Activated B cell treated with CpG ODN at 0.5 μM for 24 hours (primary cell): ENCODE measurements at regions not wholly inside any gene's neighbourhood (a gene's known extent, or its start where the extent isn't known, plus 50 kb on each side); places are given as distances from the start of the nearest gene placed in this dataset.

Experiments used
- ATAC-seq: fragments of 200-7000 bp; cut with Tn5 transposase; one replicate; pipeline ENCODE4 v1.10.0; 2021; ENCODE audit warnings: low read depth, mild to moderate bottlenecking, moderate library complexity
- CTCF ChIA-PET: fragments of 350-600 bp; sonication (Branson Sonifier 250); formaldehyde crosslinking; loops from one replicate; lab custom pipeline; 2021; ENCODE audit warnings: antibody characterized with exemption; lab: Charles Lee
- POLR2A ChIA-PET: fragments of 350-600 bp; sonication (Branson Sonifier 250); formaldehyde crosslinking; loops from one replicate; lab custom pipeline; 2021; ENCODE audit warnings: antibody characterized with exemption; lab: Charles Lee
- DNase-seq: peaks from one replicate; pipeline ENCODE4 v3.0.0; 2022
- H3K27ac Mint-ChIP-seq: one replicate; pipeline ENCODE4 v1.8.0; 2020; ENCODE audit warnings: mixed read lengths
- H3K27me3 Mint-ChIP-seq: one replicate; pipeline ENCODE4 v1.8.0; 2021; ENCODE audit warnings: mixed read lengths
- H3K36me3 Mint-ChIP-seq: one replicate; pipeline ENCODE4 v1.8.0; 2021; ENCODE audit warnings: low read depth, mixed read lengths
- H3K4me1 Mint-ChIP-seq: one replicate; pipeline ENCODE4 v1.8.0; 2021; ENCODE audit warnings: mixed read lengths
- H3K4me3 Mint-ChIP-seq: one replicate; pipeline ENCODE4 v1.8.0; 2020; ENCODE audit warnings: mild to moderate bottlenecking, mixed read lengths
- H3K9me3 Mint-ChIP-seq: one replicate; pipeline ENCODE4 v1.8.0; 2020; ENCODE audit warnings: mixed read lengths
- intact Hi-C: fragments of 100-400 bp; cut with micrococcal nuclease; formaldehyde crosslinking; loops from one replicate; pipeline ENCODE4 v1.15.1; 2024
- TF ChIP-seq, protein P1 (sequence below): fragments of 200-600 bp; IDR thresholded peaks from one replicate; pipeline ENCODE4 v1.8.0; 2022; ENCODE audit warnings: antibody characterized with exemption, mild to moderate bottlenecking

DNA sequence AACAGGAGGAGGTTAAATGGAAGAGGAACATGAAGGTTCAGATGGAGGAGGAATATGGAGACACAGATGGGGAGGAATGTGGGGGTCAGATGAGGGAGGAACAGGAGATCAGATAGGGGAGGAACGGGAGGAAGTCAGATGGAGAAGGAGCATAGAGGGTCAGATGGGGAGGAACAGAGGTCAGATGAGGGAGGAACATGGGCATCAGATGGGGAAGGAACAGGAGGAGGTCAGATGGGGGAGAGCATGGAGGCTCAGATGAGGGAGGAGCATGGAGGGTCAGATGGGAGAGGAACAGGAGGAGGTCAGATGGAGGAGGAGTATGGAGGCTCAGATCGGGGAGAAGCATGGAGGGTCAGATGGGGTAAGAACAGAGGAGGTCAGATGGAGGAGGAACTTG is 290.6 kb downstream of the BMP7 start:
- intact Hi-C loops, result no loop called here
- ATAC-seq (no peak), DNase-seq (no peak)
- H3K9me3 Mint-ChIP-seq, result no peaks in the 10 kb centered on the region
- H3K36me3 Mint-ChIP-seq, result no peaks in the 10 kb centered on the region
- CTCF ChIA-PET, result no interaction called here
- TF ChIP-seq, protein P1, sequence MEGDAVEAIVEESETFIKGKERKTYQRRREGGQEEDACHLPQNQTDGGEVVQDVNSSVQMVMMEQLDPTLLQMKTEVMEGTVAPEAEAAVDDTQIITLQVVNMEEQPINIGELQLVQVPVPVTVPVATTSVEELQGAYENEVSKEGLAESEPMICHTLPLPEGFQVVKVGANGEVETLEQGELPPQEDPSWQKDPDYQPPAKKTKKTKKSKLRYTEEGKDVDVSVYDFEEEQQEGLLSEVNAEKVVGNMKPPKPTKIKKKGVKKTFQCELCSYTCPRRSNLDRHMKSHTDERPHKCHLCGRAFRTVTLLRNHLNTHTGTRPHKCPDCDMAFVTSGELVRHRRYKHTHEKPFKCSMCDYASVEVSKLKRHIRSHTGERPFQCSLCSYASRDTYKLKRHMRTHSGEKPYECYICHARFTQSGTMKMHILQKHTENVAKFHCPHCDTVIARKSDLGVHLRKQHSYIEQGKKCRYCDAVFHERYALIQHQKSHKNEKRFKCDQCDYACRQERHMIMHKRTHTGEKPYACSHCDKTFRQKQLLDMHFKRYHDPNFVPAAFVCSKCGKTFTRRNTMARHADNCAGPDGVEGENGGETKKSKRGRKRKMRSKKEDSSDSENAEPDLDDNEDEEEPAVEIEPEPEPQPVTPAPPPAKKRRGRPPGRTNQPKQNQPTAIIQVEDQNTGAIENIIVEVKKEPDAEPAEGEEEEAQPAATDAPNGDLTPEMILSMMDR, result no peak
- H3K4me3 Mint-ChIP-seq, result no peak overlapping the region
- POLR2A ChIA-PET, result no interaction called here
- H3K27me3 Mint-ChIP-seq, result peaks cover 47% of the 10 kb centered on the region
- H3K27ac Mint-ChIP-seq, result no peak overlapping the region
- H3K4me1 Mint-ChIP-seq, result no peaks in the 10 kb centered on the region

DNA sequence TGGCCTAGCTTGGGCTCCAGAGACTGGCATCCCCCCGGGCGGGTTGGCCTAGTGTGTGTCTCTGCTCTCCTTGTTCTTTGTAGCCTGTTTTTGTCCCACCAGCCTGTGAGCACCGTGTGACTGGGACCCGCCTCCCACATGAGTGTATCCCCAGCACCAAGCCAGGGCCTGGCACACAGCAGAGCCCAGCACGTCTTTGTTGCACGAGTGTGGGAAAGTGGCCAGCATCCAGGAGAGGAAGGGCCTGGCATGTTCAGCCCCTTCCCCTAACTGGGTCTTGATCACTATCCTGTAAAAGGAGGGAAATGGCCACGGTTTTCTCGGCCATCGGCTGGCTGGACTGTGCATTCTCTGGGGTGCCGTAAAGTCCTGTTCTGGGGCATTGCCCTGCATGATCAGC is 290.1 kb downstream of the BMP7 start:
- ChIA-PET POLR2A (no interaction called here), CTCF (no interaction called here)
- H3K9me3 Mint-ChIP-seq, result no peaks in the 10 kb centered on the region
- intact Hi-C loops, result no loop called here
- no peak overlapping the region for H3K27ac Mint-ChIP-seq
- no peak overlapping the region for H3K4me3 Mint-ChIP-seq
- H3K27me3 Mint-ChIP-seq, result peaks cover 47% of the 10 kb centered on the region
- TF ChIP-seq, protein P1, result no peak
- ATAC-seq (no peak), DNase-seq (no peak)
- no peaks in the 10 kb centered on the region for H3K4me1 Mint-ChIP-seq
- H3K36me3 Mint-ChIP-seq, result no peaks in the 10 kb centered on the region

DNA sequence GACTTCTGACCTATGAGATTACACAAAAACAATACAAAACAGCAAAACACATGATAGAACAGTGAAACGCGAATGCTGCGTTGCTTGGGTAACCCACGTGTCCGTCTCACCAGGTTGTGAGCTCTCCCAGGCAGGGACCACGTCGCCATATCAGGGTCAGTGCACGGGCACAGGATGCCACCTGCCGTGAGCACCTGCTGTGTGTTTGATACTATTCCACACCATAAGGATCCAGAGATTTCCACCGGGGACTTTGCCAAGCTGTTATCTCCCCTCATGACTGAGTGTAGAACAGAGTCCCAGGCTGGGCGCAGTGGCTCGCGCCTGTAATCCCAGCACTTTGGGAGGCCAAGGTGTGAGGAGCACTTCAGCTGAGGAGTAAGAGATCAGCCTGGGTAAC is 288.0 kb downstream of the BMP7 start:
- Mint-ChIP-seq H3K4me3 (no peak overlapping the region), H3K27ac (no peak overlapping the region), H3K9me3 (no peaks in the 10 kb centered on the region), H3K4me1 (no peaks in the 10 kb centered on the region), H3K27me3 (peaks cover 32% of the 10 kb centered on the region), H3K36me3 (no peaks in the 10 kb centered on the region)
- intact Hi-C loops, result no loop called here
- no peak for DNase-seq
- TF ChIP-seq, protein P1, result no peak
- no peak for ATAC-seq
- ChIA-PET POLR2A (no interaction called here), CTCF (no interaction called here)

DNA sequence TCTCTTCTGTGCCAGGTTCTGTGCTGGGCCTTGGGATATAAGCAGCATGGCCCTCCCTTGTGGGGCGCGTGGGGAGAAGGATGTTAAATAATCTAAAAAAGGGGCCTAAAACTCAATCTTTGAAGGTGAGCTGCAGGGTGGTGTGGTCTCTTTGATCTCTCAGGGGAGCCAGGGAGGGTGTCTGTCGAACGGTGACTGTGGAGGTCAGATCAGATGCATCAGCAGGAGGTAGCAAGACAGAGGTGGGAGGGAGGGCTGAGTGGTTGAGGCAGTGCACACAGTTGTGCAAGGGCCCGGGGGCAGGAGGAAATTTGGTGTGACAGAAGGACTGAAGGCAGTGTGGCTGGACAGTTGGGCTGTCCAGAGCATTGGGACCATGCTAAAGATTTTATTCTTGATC is 287.3 kb downstream of the BMP7 start:
- intact Hi-C loops, result no loop called here
- TF ChIP-seq, protein P1, result no peak
- H3K36me3 Mint-ChIP-seq, result no peaks in the 10 kb centered on the region
- POLR2A ChIA-PET, result no interaction called here
- DNase-seq (no peak), ATAC-seq (no peak)
- H3K27me3 Mint-ChIP-seq, result peaks cover 26% of the 10 kb centered on the region
- no peaks in the 10 kb centered on the region for H3K4me1 Mint-ChIP-seq
- H3K9me3 Mint-ChIP-seq, result peaks cover under 1% of the 10 kb centered on the region
- H3K27ac Mint-ChIP-seq, result no peak overlapping the region
- no peak overlapping the region for H3K4me3 Mint-ChIP-seq
- CTCF ChIA-PET, result no interaction called here

DNA sequence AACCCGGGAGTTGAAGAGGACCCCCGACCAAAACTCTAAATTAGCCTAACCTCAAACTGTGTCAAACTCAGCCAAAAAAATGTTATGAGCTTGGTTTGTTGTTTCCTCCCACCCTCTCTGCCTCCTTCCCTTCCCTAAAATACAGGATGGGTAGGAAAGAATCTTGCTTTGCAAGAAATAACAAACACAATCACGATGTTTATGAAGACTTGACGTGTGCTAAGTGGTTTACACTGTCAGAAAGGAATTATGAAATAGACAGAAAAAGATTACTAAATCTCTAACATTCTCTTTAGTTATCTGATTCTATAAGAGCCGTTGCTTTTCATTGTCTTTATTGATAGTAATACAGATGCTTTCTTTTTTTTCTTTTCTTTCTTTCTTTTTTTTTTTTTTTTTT is 285.1 kb downstream of the BMP7 start:
- ATAC-seq (no peak), DNase-seq (no peak)
- intact Hi-C loops, result no loop called here
- no peaks in the 10 kb centered on the region for H3K4me1 Mint-ChIP-seq
- TF ChIP-seq, protein P1, result no peak
- H3K9me3 Mint-ChIP-seq, result peaks cover 11% of the 10 kb centered on the region
- peaks cover 10% of the 10 kb centered on the region for H3K27me3 Mint-ChIP-seq
- H3K4me3 Mint-ChIP-seq, result no peak overlapping the region
- ChIA-PET POLR2A (no interaction called here), CTCF (no interaction called here)
- no peaks in the 10 kb centered on the region for H3K36me3 Mint-ChIP-seq
- H3K27ac Mint-ChIP-seq, result no peak overlapping the region
